DND-41 (cell line): ENCODE measurements at regions not wholly inside any gene's neighbourhood (a gene's known extent, or its start where the extent isn't known, plus 50 kb on each side); places are given as distances from the start of the nearest gene placed in this dataset.

Source experiments
- EZH2 ChIP-seq: IDR thresholded peaks from 3 replicates; pipeline ENCODE4 v1.6.1; 2012; ENCODE audit warnings: borderline replicate concordance, low read depth, mild to moderate bottlenecking, moderate library complexity, low read length, inconsistent platforms; ENCODE audit not compliant: severe bottlenecking
- TF ChIP-seq, protein P1 (sequence below): IDR thresholded peaks from 2 replicates; pipeline ENCODE4 v1.5.1; 2012; ENCODE audit warnings: borderline replicate concordance, low read length, moderate library complexity, mild to moderate bottlenecking; ENCODE audit not compliant: poor library complexity, severe bottlenecking; ENCODE audit errors: extremely low read depth

- TF ChIP-seq, protein P1, sequence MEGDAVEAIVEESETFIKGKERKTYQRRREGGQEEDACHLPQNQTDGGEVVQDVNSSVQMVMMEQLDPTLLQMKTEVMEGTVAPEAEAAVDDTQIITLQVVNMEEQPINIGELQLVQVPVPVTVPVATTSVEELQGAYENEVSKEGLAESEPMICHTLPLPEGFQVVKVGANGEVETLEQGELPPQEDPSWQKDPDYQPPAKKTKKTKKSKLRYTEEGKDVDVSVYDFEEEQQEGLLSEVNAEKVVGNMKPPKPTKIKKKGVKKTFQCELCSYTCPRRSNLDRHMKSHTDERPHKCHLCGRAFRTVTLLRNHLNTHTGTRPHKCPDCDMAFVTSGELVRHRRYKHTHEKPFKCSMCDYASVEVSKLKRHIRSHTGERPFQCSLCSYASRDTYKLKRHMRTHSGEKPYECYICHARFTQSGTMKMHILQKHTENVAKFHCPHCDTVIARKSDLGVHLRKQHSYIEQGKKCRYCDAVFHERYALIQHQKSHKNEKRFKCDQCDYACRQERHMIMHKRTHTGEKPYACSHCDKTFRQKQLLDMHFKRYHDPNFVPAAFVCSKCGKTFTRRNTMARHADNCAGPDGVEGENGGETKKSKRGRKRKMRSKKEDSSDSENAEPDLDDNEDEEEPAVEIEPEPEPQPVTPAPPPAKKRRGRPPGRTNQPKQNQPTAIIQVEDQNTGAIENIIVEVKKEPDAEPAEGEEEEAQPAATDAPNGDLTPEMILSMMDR = no peak
- no peak for TF ChIP-seq EZH2
Measured at GRCh38 chr5:39569857-39570256, 145.1 kb upstream of the DAB2 start.
